GM23338 (cell line): ENCODE measurements at regions not wholly inside any gene's neighbourhood (a gene's known extent, or its start where the extent isn't known, plus 50 kb on each side); places are given as distances from the start of the nearest gene placed in this dataset.

ENCODE experiments used
- CREB1 ChIP-seq: fragments of 250-450 bp; sonication (Bioruptor Pico); IDR thresholded peaks from 2 replicates; pipeline ENCODE4 v1.5.0; 2020; ENCODE audit warnings: low read depth, mild to moderate bottlenecking, moderate library complexity
- CTCF ChIP-seq, 2 experiments: fragments of 200-600 bp in 1 of 2; sonication (generic) in 1 of 2; conservative IDR thresholded peaks; 2 replicates each; pipeline versions ENCODE4 v1.5.1 to v1.6.1; 2016 to 2017; ENCODE audit warnings: antibody characterized with exemption in 2 of 2, low read depth in 2 of 2, mild to moderate bottlenecking in 2 of 2, moderate library complexity in 1 of 2
- ETS1 ChIP-seq: IDR thresholded peaks from 2 replicates; pipeline ENCODE4 v1.6.1; 2016; ENCODE audit warnings: antibody characterized with exemption
- EZH2 ChIP-seq: fragments of 200-600 bp; sonication (generic); IDR thresholded peaks from one replicate; pipeline ENCODE4 v1.8.0; 2017; ENCODE audit warnings: antibody characterized with exemption, mild to moderate bottlenecking, low read depth; ENCODE audit not compliant: unreplicated experiment
- EZH2phosphoT487 ChIP-seq: fragments of 200-600 bp; sonication (generic); IDR thresholded peaks from one replicate; pipeline ENCODE4 v1.8.1; 2018; ENCODE audit warnings: antibody characterized with exemption; ENCODE audit not compliant: unreplicated experiment
- JUNB ChIP-seq: IDR thresholded peaks from one replicate; pipeline ENCODE4 v1.6.1; 2016; ENCODE audit warnings: antibody characterized with exemption; ENCODE audit not compliant: unreplicated experiment
- NANOG ChIP-seq: IDR thresholded peaks from 2 replicates; pipeline ENCODE4 v1.6.1; 2016; ENCODE audit warnings: antibody characterized with exemption, borderline replicate concordance
- POLR2AphosphoS5 ChIP-seq: IDR thresholded peaks from 2 replicates; pipeline ENCODE4 v1.6.1; 2016; ENCODE audit warnings: antibody characterized with exemption, low read depth
- REST ChIP-seq: IDR thresholded peaks from one replicate; pipeline ENCODE4 v1.6.1; 2018; ENCODE audit warnings: antibody characterized with exemption; ENCODE audit not compliant: unreplicated experiment
- STAT1 ChIP-seq: IDR thresholded peaks from one replicate; pipeline ENCODE4 v1.6.1; 2016; ENCODE audit warnings: antibody characterized with exemption; ENCODE audit not compliant: unreplicated experiment
- ZNF331 ChIP-seq: fragments of 250-450 bp; sonication (Bioruptor Pico); IDR thresholded peaks from 2 replicates; pipeline ENCODE4 v1.5.0; 2020; ENCODE audit warnings: low read depth, mild to moderate bottlenecking, moderate library complexity
- ZNF462 ChIP-seq: fragments of 250-450 bp; sonication (Bioruptor Pico); IDR thresholded peaks from 2 replicates; pipeline ENCODE4 v1.5.0; 2020; ENCODE audit warnings: mild to moderate bottlenecking, moderate library complexity

- no peak for TF ChIP-seq NANOG
- no peak for TF ChIP-seq CTCF (conservative IDR thresholded peaks at IDR 0.05; ENCODE audit: low read depth in 2 of 2)
- TF ChIP-seq POLR2AphosphoS5: no peak
- TF ChIP-seq EZH2: no peak
- TF ChIP-seq ZNF331 (CRISPR knock-in tag): no peak
- no peak for TF ChIP-seq EZH2phosphoT487
- no peak for TF ChIP-seq CREB1 (CRISPR knock-in tag)
- TF ChIP-seq REST: no peak
- TF ChIP-seq STAT1: no peak
- no peak for TF ChIP-seq JUNB
- no peak for TF ChIP-seq ETS1
- TF ChIP-seq ZNF462 (CRISPR knock-in tag): no peak
Measured at GRCh38 chr5:166200532-166200931, 2090.9 kb upstream of the WWC1 start.
